ENCODE measurements at regions not wholly inside any gene's neighbourhood (a gene's known extent, or its start where the extent isn't known, plus 50 kb on each side); places are given as distances from the start of the nearest gene placed in this dataset.

DNA sequence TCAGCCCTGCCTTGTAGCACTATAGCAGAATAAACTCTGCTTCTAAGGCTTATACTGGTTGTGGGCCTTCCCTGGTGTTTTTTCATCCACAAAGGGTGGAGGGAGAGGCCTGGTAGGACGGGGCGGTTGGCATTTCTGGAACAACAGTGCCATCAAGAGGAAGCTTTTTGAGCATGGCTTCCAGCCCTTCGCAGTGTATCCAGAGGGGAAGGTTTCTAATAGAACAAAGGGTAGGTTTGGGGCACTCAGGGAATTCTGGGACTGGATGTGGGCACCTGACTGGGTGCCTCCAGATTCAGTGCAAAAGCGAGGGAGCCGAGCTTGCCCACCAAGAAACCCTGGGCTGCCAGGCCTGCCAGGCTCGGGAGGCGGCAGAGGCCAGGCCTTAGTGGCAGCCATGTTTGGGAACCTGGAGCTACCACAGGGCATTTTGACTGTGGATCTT, 229.6 kb upstream of the AGTR2 start (continued):
- no peak for TF ChIP-seq ZNF230 (CRISPR knock-in tag; IDR thresholded peaks at IDR 0.05)
- TF ChIP-seq SMAD3 (CRISPR knock-in tag; IDR thresholded peaks at IDR 0.05): peak; percentile 43; the same call in 1 of the 2 replicates
- no peak for TF ChIP-seq ZNF430 (CRISPR knock-in tag; IDR thresholded peaks at IDR 0.05)
- TF ChIP-seq, protein P1, sequence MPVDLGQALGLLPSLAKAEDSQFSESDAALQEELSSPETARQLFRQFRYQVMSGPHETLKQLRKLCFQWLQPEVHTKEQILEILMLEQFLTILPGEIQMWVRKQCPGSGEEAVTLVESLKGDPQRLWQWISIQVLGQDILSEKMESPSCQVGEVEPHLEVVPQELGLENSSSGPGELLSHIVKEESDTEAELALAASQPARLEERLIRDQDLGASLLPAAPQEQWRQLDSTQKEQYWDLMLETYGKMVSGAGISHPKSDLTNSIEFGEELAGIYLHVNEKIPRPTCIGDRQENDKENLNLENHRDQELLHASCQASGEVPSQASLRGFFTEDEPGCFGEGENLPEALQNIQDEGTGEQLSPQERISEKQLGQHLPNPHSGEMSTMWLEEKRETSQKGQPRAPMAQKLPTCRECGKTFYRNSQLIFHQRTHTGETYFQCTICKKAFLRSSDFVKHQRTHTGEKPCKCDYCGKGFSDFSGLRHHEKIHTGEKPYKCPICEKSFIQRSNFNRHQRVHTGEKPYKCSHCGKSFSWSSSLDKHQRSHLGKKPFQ (CRISPR knock-in tag; IDR thresholded peaks at IDR 0.05; ENCODE audit: insufficient replicate concordance): no peak
- TF ChIP-seq YEATS4 (CRISPR knock-in tag; IDR thresholded peaks at IDR 0.05; ENCODE audit: borderline replicate concordance): 0 out of 2 replicates have a peak, but pooled peaks have one; percentile 23
- no peak for TF ChIP-seq FOXK1 (CRISPR knock-in tag; IDR thresholded peaks at IDR 0.05; ENCODE audit: borderline replicate concordance, low read depth)
- TF ChIP-seq AHR (CRISPR knock-in tag; IDR thresholded peaks at IDR 0.05): no peak
- TF ChIP-seq NR2F2 (IDR thresholded peaks at IDR 0.05; ENCODE audit: borderline replicate concordance, low read depth): no peak
- TF ChIP-seq, protein P2, sequence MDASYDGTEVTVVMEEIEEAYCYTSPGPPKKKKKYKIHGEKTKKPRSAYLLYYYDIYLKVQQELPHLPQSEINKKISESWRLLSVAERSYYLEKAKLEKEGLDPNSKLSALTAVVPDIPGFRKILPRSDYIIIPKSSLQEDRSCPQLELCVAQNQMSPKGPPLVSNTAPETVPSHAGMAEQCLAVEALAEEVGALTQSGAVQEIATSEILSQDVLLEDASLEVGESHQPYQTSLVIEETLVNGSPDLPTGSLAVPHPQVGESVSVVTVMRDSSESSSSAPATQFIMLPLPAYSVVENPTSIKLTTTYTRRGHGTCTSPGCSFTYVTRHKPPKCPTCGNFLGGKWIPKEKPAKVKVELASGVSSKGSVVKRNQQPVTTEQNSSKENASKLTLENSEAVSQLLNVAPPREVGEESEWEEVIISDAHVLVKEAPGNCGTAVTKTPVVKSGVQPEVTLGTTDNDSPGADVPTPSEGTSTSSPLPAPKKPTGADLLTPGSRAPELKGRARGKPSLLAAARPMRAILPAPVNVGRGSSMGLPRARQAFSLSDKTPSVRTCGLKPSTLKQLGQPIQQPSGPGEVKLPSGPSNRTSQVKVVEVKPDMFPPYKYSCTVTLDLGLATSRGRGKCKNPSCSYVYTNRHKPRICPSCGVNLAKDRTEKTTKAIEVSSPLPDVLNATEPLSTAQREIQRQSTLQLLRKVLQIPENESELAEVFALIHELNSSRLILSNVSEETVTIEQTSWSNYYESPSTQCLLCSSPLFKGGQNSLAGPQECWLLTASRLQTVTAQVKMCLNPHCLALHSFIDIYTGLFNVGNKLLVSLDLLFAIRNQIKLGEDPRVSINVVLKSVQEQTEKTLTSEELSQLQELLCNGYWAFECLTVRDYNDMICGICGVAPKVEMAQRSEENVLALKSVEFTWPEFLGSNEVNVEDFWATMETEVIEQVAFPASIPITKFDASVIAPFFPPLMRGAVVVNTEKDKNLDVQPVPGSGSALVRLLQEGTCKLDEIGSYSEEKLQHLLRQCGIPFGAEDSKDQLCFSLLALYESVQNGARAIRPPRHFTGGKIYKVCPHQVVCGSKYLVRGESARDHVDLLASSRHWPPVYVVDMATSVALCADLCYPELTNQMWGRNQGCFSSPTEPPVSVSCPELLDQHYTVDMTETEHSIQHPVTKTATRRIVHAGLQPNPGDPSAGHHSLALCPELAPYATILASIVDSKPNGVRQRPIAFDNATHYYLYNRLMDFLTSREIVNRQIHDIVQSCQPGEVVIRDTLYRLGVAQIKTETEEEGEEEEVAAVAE (CRISPR knock-in tag; IDR thresholded peaks at IDR 0.05; ENCODE audit: borderline replicate concordance): 0 out of 2 replicates have a peak, but pooled peaks have one; percentile 12
- TF ChIP-seq IRF2 (CRISPR knock-in tag; IDR thresholded peaks at IDR 0.05): 0 out of 2 replicates have a peak, but pooled peaks have one; percentile 26
- TF ChIP-seq, protein P3, sequence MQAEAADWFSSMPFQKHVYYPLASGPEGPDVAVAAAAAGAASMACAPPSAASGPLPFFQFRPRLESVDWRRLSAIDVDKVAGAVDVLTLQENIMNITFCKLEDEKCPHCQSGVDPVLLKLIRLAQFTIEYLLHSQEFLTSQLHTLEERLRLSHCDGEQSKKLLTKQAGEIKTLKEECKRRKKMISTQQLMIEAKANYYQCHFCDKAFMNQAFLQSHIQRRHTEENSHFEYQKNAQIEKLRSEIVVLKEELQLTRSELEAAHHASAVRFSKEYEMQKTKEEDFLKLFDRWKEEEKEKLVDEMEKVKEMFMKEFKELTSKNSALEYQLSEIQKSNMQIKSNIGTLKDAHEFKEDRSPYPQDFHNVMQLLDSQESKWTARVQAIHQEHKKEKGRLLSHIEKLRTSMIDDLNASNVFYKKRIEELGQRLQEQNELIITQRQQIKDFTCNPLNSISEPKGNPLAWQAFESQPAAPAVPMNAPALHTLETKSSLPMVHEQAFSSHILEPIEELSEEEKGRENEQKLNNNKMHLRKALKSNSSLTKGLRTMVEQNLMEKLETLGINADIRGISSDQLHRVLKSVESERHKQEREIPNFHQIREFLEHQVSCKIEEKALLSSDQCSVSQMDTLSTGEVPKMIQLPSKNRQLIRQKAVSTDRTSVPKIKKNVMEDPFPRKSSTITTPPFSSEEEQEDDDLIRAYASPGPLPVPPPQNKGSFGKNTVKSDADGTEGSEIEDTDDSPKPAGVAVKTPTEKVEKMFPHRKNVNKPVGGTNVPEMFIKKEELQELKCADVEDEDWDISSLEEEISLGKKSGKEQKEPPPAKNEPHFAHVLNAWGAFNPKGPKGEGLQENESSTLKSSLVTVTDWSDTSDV (CRISPR knock-in tag; IDR thresholded peaks at IDR 0.05): no peak
- no peak for TF ChIP-seq CREB1 (IDR thresholded peaks at IDR 0.05)
- peak; percentile 53; the same call in 1 of the 2 replicates for TF ChIP-seq CREB1 (CRISPR knock-in tag; IDR thresholded peaks at IDR 0.05)
- TF ChIP-seq, protein P4, sequence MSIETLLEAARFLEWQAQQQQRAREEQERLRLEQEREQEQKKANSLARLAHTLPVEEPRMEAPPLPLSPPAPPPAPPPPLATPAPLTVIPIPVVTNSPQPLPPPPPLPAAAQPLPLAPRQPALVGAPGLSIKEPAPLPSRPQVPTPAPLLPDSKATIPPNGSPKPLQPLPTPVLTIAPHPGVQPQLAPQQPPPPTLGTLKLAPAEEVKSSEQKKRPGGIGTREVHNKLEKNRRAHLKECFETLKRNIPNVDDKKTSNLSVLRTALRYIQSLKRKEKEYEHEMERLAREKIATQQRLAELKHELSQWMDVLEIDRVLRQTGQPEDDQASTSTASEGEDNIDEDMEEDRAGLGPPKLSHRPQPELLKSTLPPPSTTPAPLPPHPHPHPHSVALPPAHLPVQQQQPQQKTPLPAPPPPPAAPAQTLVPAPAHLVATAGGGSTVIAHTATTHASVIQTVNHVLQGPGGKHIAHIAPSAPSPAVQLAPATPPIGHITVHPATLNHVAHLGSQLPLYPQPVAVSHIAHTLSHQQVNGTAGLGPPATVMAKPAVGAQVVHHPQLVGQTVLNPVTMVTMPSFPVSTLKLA (IDR thresholded peaks at IDR 0.05): no peak
- TF ChIP-seq ZMAT3 (CRISPR knock-in tag; conservative IDR thresholded peaks at IDR 0.05): no peak
- TF ChIP-seq NR2C2 (CRISPR knock-in tag; IDR thresholded peaks at IDR 0.05; ENCODE audit: borderline replicate concordance): no peak
- TF ChIP-seq, protein P5, sequence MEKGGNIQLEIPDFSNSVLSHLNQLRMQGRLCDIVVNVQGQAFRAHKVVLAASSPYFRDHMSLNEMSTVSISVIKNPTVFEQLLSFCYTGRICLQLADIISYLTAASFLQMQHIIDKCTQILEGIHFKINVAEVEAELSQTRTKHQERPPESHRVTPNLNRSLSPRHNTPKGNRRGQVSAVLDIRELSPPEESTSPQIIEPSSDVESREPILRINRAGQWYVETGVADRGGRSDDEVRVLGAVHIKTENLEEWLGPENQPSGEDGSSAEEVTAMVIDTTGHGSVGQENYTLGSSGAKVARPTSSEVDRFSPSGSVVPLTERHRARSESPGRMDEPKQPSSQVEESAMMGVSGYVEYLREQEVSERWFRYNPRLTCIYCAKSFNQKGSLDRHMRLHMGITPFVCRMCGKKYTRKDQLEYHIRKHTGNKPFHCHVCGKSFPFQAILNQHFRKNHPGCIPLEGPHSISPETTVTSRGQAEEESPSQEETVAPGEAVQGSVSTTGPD (CRISPR knock-in tag; IDR thresholded peaks at IDR 0.05): no peak
- TF ChIP-seq KMT2B (CRISPR knock-in tag; IDR thresholded peaks at IDR 0.05): peak; percentile 50; the same call in 1 of the 2 replicates
